GM23338 (cell line): ENCODE measurements at regions not wholly inside any gene's neighbourhood (a gene's known extent, or its start where the extent isn't known, plus 50 kb on each side); places are given as distances from the start of the nearest gene placed in this dataset.

Source experiments
- ATAC-seq: fragments of 200-7000 bp; cut with Tn5 transposase; 3 replicates; pipeline ENCODE4 v1.9.1; 2020
- DNase-seq: peaks from one replicate; pipeline ENCODE4 v3.0.0-alpha.2; 2015; ENCODE audit warnings: low spot score
- H2AFZ ChIP-seq: fragments of 200-600 bp; sonication (generic); 2 replicates; pipeline ENCODE4 v1.8.0; 2016; ENCODE audit warnings: antibody characterized with exemption, mild to moderate bottlenecking, moderate library complexity
- H3F3A ChIP-seq: fragments of 200-600 bp; sonication (generic); replicated peaks from 2 replicates; pipeline ENCODE4 v1.8.0; 2017; ENCODE audit warnings: antibody characterized with exemption, mixed run types, low read depth
- H3K27ac ChIP-seq: fragments of 200-600 bp; sonication (generic); 2 replicates; pipeline ENCODE4 v1.6.1; 2016; ENCODE audit warnings: low read depth
- H3K27me3 ChIP-seq: fragments of 200-600 bp; sonication (generic); 2 replicates; pipeline ENCODE4 v1.8.0; 2016; ENCODE audit warnings: mild to moderate bottlenecking, mixed run types, moderate library complexity; ENCODE audit not compliant: insufficient read depth
- H3K36me3 ChIP-seq: fragments of 200-600 bp; sonication (generic); 2 replicates; pipeline ENCODE4 v1.8.0; 2016; ENCODE audit warnings: mild to moderate bottlenecking; ENCODE audit not compliant: insufficient read depth
- H3K4me1 ChIP-seq: fragments of 200-600 bp; sonication (generic); 2 replicates; pipeline ENCODE4 v1.8.0; 2016; ENCODE audit warnings: mild to moderate bottlenecking, moderate library complexity; ENCODE audit not compliant: insufficient read depth
- H3K4me2 ChIP-seq: fragments of 200-600 bp; sonication (generic); 2 replicates; pipeline ENCODE4 v1.7.1; 2017; ENCODE audit warnings: mixed run types
- H3K4me3 ChIP-seq: fragments of 200-600 bp; sonication (generic); 2 replicates; pipeline ENCODE4 v1.6.1; 2016; ENCODE audit warnings: mixed run types
- H3K79me2 ChIP-seq: fragments of 200-600 bp; sonication (generic); replicated peaks from 2 replicates; pipeline ENCODE4 v1.8.0; 2017; ENCODE audit warnings: mild to moderate bottlenecking; ENCODE audit not compliant: insufficient read depth
- H3K9me2 ChIP-seq: fragments of 200-600 bp; sonication (generic); 2 replicates; pipeline ENCODE4 v1.8.0; 2017; ENCODE audit not compliant: insufficient read depth
- H4K20me1 ChIP-seq: fragments of 200-600 bp; sonication (generic); replicated peaks from 2 replicates; pipeline ENCODE4 v1.8.0; 2017; ENCODE audit warnings: mild to moderate bottlenecking; ENCODE audit not compliant: insufficient read depth
- H3K27ac Mint-ChIP-seq: 2 replicates; pipeline ENCODE4 v1.8.0; 2020; ENCODE audit warnings: inconsistent platforms, mild to moderate bottlenecking, moderate library complexity, mixed read lengths
- H3K27me3 Mint-ChIP-seq: 3 replicates; pipeline ENCODE4 v1.8.0; 2022; ENCODE audit warnings: low read depth, mild to moderate bottlenecking, moderate library complexity, mixed read lengths, inconsistent platforms; ENCODE audit not compliant: insufficient read depth, poor library complexity
- H3K36me3 Mint-ChIP-seq: 3 replicates; pipeline ENCODE4 v1.8.0; 2021; ENCODE audit warnings: low read depth, mild to moderate bottlenecking, inconsistent platforms, moderate library complexity, mixed read lengths
- H3K4me1 Mint-ChIP-seq: 3 replicates; pipeline ENCODE4 v1.8.0; 2020; ENCODE audit warnings: mild to moderate bottlenecking, inconsistent platforms, mixed read lengths
- H3K4me3 Mint-ChIP-seq: 3 replicates; pipeline ENCODE4 v1.8.0; 2021; ENCODE audit warnings: moderate library complexity, mild to moderate bottlenecking, inconsistent platforms, mixed read lengths
- H3K9me3 Mint-ChIP-seq: 3 replicates; pipeline ENCODE4 v1.8.0; 2020; ENCODE audit warnings: moderate library complexity, mild to moderate bottlenecking, inconsistent platforms, mixed read lengths
- CREB1 ChIP-seq: fragments of 250-450 bp; sonication (Bioruptor Pico); IDR thresholded peaks from 2 replicates; pipeline ENCODE4 v1.5.0; 2020; ENCODE audit warnings: low read depth, mild to moderate bottlenecking, moderate library complexity
- EZH2phosphoT487 ChIP-seq: fragments of 200-600 bp; sonication (generic); IDR thresholded peaks from one replicate; pipeline ENCODE4 v1.8.1; 2018; ENCODE audit warnings: antibody characterized with exemption; ENCODE audit not compliant: unreplicated experiment
- JUNB ChIP-seq: IDR thresholded peaks from one replicate; pipeline ENCODE4 v1.6.1; 2016; ENCODE audit warnings: antibody characterized with exemption; ENCODE audit not compliant: unreplicated experiment
- POLR2AphosphoS5 ChIP-seq: IDR thresholded peaks from 2 replicates; pipeline ENCODE4 v1.6.1; 2016; ENCODE audit warnings: antibody characterized with exemption, low read depth
- STAT1 ChIP-seq: IDR thresholded peaks from one replicate; pipeline ENCODE4 v1.6.1; 2016; ENCODE audit warnings: antibody characterized with exemption; ENCODE audit not compliant: unreplicated experiment
- ZNF114 ChIP-seq: fragments of 250-450 bp; sonication (Bioruptor Pico); IDR thresholded peaks from 2 replicates; pipeline ENCODE4 v1.5.0; 2020; ENCODE audit warnings: mild to moderate bottlenecking, moderate library complexity
- ZNF331 ChIP-seq: fragments of 250-450 bp; sonication (Bioruptor Pico); IDR thresholded peaks from 2 replicates; pipeline ENCODE4 v1.5.0; 2020; ENCODE audit warnings: low read depth, mild to moderate bottlenecking, moderate library complexity
- TF ChIP-seq, protein P1 (sequence below), 2 experiments: fragments of 200-600 bp in 1 of 2; sonication (generic) in 1 of 2; conservative IDR thresholded peaks; 2 replicates each; pipeline versions ENCODE4 v1.5.1 to v1.6.1; 2016 to 2017; ENCODE audit warnings: antibody characterized with exemption in 2 of 2, low read depth in 2 of 2, mild to moderate bottlenecking in 2 of 2, moderate library complexity in 1 of 2
- TF ChIP-seq, protein P2 (sequence below): IDR thresholded peaks from one replicate; pipeline ENCODE4 v1.6.1; 2018; ENCODE audit warnings: antibody characterized with exemption; ENCODE audit not compliant: unreplicated experiment
- TF ChIP-seq, protein P3 (sequence below): IDR thresholded peaks from 2 replicates; pipeline ENCODE4 v1.6.1; 2016; ENCODE audit warnings: antibody characterized with exemption

DNA sequence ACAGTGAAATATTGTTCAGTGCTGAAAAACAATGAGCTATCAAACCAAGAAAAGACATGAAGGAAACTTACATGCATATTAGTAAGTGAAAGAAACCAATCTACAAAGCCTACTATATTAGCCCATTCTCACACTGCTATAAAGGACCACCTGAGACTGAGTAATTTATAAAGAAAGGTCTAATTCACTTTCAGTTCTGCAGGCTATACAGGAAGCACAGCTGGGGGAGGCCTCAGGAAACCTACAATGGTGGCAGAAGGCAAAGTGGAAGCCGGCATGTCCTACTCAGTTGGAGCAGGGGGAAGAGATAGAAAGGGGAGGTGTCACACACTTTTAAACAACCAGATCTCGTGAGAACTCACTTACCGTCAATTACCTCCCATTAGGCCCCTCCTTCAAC is 232.1 kb downstream of the TMX3 start:
- H3K9me2 ChIP-seq = 0 out of 2 replicates have a peak, but pooled peaks cover 3% of the 10 kb centered on the region
- no peaks in the 10 kb centered on the region for H4K20me1 ChIP-seq
- Mint-ChIP-seq H3K9me3 (peaks cover 3% of the 10 kb centered on the region; the same call in 1 of the 3 replicates), H3K27me3 (peaks cover 3% of the 10 kb centered on the region), H3K4me1 (no peaks in the 10 kb centered on the region), H3K4me3 (no peak overlapping the region), H3K36me3 (no peaks in the 10 kb centered on the region), H3K27ac (no peak overlapping the region)
- H3K27ac ChIP-seq = no peak overlapping the region
- TF ChIP-seq ZNF331 (no peak), CREB1 (CRISPR knock-in tag) (no peak), ZNF114 (CRISPR knock-in tag) (no peak), EZH2phosphoT487 (no peak), STAT1 (no peak), POLR2AphosphoS5 (no peak), JUNB (no peak)
- TF ChIP-seq, protein P1, sequence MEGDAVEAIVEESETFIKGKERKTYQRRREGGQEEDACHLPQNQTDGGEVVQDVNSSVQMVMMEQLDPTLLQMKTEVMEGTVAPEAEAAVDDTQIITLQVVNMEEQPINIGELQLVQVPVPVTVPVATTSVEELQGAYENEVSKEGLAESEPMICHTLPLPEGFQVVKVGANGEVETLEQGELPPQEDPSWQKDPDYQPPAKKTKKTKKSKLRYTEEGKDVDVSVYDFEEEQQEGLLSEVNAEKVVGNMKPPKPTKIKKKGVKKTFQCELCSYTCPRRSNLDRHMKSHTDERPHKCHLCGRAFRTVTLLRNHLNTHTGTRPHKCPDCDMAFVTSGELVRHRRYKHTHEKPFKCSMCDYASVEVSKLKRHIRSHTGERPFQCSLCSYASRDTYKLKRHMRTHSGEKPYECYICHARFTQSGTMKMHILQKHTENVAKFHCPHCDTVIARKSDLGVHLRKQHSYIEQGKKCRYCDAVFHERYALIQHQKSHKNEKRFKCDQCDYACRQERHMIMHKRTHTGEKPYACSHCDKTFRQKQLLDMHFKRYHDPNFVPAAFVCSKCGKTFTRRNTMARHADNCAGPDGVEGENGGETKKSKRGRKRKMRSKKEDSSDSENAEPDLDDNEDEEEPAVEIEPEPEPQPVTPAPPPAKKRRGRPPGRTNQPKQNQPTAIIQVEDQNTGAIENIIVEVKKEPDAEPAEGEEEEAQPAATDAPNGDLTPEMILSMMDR (conservative IDR thresholded peaks at IDR 0.05; ENCODE audit: low read depth in 2 of 2) = no peak
- TF ChIP-seq, protein P2, sequence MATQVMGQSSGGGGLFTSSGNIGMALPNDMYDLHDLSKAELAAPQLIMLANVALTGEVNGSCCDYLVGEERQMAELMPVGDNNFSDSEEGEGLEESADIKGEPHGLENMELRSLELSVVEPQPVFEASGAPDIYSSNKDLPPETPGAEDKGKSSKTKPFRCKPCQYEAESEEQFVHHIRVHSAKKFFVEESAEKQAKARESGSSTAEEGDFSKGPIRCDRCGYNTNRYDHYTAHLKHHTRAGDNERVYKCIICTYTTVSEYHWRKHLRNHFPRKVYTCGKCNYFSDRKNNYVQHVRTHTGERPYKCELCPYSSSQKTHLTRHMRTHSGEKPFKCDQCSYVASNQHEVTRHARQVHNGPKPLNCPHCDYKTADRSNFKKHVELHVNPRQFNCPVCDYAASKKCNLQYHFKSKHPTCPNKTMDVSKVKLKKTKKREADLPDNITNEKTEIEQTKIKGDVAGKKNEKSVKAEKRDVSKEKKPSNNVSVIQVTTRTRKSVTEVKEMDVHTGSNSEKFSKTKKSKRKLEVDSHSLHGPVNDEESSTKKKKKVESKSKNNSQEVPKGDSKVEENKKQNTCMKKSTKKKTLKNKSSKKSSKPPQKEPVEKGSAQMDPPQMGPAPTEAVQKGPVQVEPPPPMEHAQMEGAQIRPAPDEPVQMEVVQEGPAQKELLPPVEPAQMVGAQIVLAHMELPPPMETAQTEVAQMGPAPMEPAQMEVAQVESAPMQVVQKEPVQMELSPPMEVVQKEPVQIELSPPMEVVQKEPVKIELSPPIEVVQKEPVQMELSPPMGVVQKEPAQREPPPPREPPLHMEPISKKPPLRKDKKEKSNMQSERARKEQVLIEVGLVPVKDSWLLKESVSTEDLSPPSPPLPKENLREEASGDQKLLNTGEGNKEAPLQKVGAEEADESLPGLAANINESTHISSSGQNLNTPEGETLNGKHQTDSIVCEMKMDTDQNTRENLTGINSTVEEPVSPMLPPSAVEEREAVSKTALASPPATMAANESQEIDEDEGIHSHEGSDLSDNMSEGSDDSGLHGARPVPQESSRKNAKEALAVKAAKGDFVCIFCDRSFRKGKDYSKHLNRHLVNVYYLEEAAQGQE = no peak
- TF ChIP-seq, protein P3, sequence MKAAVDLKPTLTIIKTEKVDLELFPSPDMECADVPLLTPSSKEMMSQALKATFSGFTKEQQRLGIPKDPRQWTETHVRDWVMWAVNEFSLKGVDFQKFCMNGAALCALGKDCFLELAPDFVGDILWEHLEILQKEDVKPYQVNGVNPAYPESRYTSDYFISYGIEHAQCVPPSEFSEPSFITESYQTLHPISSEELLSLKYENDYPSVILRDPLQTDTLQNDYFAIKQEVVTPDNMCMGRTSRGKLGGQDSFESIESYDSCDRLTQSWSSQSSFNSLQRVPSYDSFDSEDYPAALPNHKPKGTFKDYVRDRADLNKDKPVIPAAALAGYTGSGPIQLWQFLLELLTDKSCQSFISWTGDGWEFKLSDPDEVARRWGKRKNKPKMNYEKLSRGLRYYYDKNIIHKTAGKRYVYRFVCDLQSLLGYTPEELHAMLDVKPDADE = no peak
- no peaks in the 10 kb centered on the region for H3K36me3 ChIP-seq
- H3F3A ChIP-seq = no peaks in the 10 kb centered on the region
- no peak overlapping the region for H3K4me3 ChIP-seq
- H3K27me3 ChIP-seq = no peaks in the 10 kb centered on the region
- DNase-seq (no peak), ATAC-seq (no peak)
- peaks cover 1% of the 10 kb centered on the region for H3K4me1 ChIP-seq
- H2AFZ ChIP-seq = 0 out of 2 replicates have a peak overlapping the region, but pooled peaks have one; percentile 29
- no peaks in the 10 kb centered on the region for H3K79me2 ChIP-seq
- no peak overlapping the region for H3K4me2 ChIP-seq

DNA sequence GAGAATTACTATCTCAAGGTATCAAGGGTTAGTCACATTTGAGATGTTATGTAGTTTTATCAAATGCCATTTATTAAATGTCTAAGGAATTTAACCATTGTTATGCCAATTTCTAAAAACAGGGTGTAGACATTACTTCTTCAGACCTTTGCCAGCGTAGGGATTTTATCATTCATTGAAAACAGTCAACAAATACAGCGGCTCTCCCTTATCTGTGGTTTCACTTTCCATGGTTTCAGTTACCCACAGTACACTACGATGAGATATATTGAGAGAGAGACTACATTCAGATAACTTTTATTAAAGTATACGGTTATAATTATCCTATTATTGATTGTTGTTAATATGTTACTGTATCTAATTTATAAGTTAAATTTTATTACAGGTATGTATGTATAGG is 234.7 kb downstream of the TMX3 start:
- no peaks in the 10 kb centered on the region for H3K36me3 ChIP-seq
- no peaks in the 10 kb centered on the region for H3K27me3 ChIP-seq
- no peaks in the 10 kb centered on the region for H3K79me2 ChIP-seq
- H3K27me3 Mint-ChIP-seq = no peaks in the 10 kb centered on the region
- no peak overlapping the region for H3K4me3 ChIP-seq
- H4K20me1 ChIP-seq = no peaks in the 10 kb centered on the region
- no peak overlapping the region for H2AFZ ChIP-seq
- ATAC-seq (no peak), DNase-seq (no peak)
- no peak overlapping the region for H3K4me2 ChIP-seq
- no peak overlapping the region for H3K27ac Mint-ChIP-seq
- TF ChIP-seq EZH2phosphoT487 = no peak
- TF ChIP-seq, protein P1 (conservative IDR thresholded peaks at IDR 0.05; ENCODE audit: low read depth in 2 of 2) = no peak
- no peaks in the 10 kb centered on the region for H3K9me2 ChIP-seq
- H3K27ac ChIP-seq = no peak overlapping the region
- H3K9me3 Mint-ChIP-seq = peaks cover 3% of the 10 kb centered on the region; the same call in 1 of the 3 replicates
- H3F3A ChIP-seq = no peaks in the 10 kb centered on the region
- H3K4me1 Mint-ChIP-seq = no peaks in the 10 kb centered on the region
- H3K4me1 ChIP-seq = no peaks in the 10 kb centered on the region
- no peaks in the 10 kb centered on the region for H3K36me3 Mint-ChIP-seq
- no peak overlapping the region for H3K4me3 Mint-ChIP-seq
